HEK293T (cell line): ENCODE measurements at regions not wholly inside any gene's neighbourhood (a gene's known extent, or its start where the extent isn't known, plus 50 kb on each side); places are given as distances from the start of the nearest gene placed in this dataset.
"Not testable (repeated sequence)": the region's sequence is repeated elsewhere in the genome, so short reads cannot be mapped to it uniquely, and the experiment has no call there.

Source experiments
- CTCF ChIA-PET: fragments of 350-600 bp; formaldehyde crosslinking; extraction: SDS; loops from one replicate; lab custom pipeline; 2021; ENCODE audit warnings: antibody characterized with exemption, inconsistent platforms; lab: Yijun Ruan, JAX
- POLR2A ChIA-PET: fragments of 350-600 bp; formaldehyde crosslinking; extraction: SDS; loops from one replicate; lab custom pipeline; 2020; ENCODE audit warnings: antibody characterized with exemption, inconsistent platforms; lab: Yijun Ruan, JAX
- DNase-seq: peaks from one replicate; pipeline ENCODE4 v3.0.0; 2012; ENCODE audit warnings: mixed read lengths; ENCODE audit errors: extremely low spot score
- ARNT ChIP-seq: fragments of 450-650 bp; IDR thresholded peaks from 2 replicates; pipeline ENCODE4 v1.6.1; 2017; ENCODE audit warnings: mild to moderate bottlenecking
- BHLHE40 ChIP-seq: fragments of 450-650 bp; IDR thresholded peaks from 2 replicates; pipeline ENCODE4 v1.6.1; 2016; ENCODE audit warnings: mild to moderate bottlenecking, moderate library complexity, borderline replicate concordance
- CTBP1 ChIP-seq: fragments of 450-650 bp; IDR thresholded peaks from 2 replicates; pipeline ENCODE4 v1.6.1; 2016; ENCODE audit warnings: borderline replicate concordance
- ELF4 ChIP-seq: fragments of 450-650 bp; IDR thresholded peaks from 2 replicates; pipeline ENCODE4 v1.6.1; 2017; ENCODE audit warnings: antibody characterized with exemption
- FOXA1 ChIP-seq: fragments of 450-650 bp; IDR thresholded peaks from 2 replicates; pipeline ENCODE4 v1.6.1; 2016; ENCODE audit warnings: mild to moderate bottlenecking
- FOXK2 ChIP-seq: fragments of 450-650 bp; IDR thresholded peaks from 2 replicates; pipeline ENCODE4 v1.6.1; 2016; ENCODE audit warnings: mild to moderate bottlenecking
- FOXM1 ChIP-seq: fragments of 450-650 bp; IDR thresholded peaks from 2 replicates; pipeline ENCODE4 v1.6.1; 2017; ENCODE audit warnings: mild to moderate bottlenecking, borderline replicate concordance
- HDGF ChIP-seq: fragments of 450-650 bp; IDR thresholded peaks from 2 replicates; pipeline ENCODE4 v1.6.1; 2017; ENCODE audit warnings: antibody characterized with exemption, borderline replicate concordance
- L3MBTL2 ChIP-seq: fragments of 450-650 bp; conservative IDR thresholded peaks from 2 replicates; pipeline ENCODE4 v1.6.1; 2016; ENCODE audit warnings: mild to moderate bottlenecking
- LEF1 ChIP-seq: fragments of 450-650 bp; IDR thresholded peaks from 2 replicates; pipeline ENCODE4 v1.6.1; 2017; ENCODE audit warnings: mild to moderate bottlenecking, borderline replicate concordance
- NFRKB ChIP-seq: fragments of 450-650 bp; IDR thresholded peaks from 2 replicates; pipeline ENCODE4 v1.6.1; 2016; ENCODE audit warnings: mild to moderate bottlenecking, moderate library complexity
- SP1 ChIP-seq: fragments of 450-650 bp; IDR thresholded peaks from 2 replicates; pipeline ENCODE4 v1.6.1; 2017
- SUZ12 ChIP-seq: fragments of 450-650 bp; IDR thresholded peaks from 2 replicates; pipeline ENCODE4 v1.6.1; 2016; ENCODE audit warnings: mild to moderate bottlenecking
- TARDBP ChIP-seq: fragments of 450-650 bp; IDR thresholded peaks from 2 replicates; pipeline ENCODE4 v1.6.1; 2016
- ZNF384 ChIP-seq: fragments of 450-650 bp; IDR thresholded peaks from 2 replicates; pipeline ENCODE4 v1.6.1; 2016
- TF ChIP-seq, protein P1 (sequence below): fragments of 450-650 bp; IDR thresholded peaks from 2 replicates; pipeline ENCODE4 v1.6.1; 2016

DNA sequence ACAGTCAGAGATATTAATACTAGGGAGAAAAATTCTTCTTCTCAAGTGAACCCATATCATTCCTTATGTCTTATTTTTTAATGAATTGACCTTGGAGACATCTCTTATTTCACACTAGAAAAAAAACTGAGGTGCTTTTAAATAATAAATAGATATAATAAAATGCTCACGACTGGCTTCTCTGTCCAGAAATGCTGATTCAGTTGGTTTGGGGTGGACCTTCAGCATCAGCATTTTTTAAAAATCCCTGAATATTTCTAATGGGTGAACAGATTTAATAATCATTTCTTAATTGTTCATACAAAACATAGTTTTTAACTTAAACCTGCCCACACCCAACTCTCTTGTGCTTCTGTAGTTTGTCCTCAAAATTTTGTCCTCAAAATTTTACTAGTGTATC lies 283.9 kb downstream of the TECRL start:
- TF ChIP-seq CTBP1 (no peak), SP1 (no peak), SUZ12 (no peak), HDGF (no peak), LEF1 (no peak), BHLHE40 (no peak), L3MBTL2 (no peak)
- CTCF ChIA-PET = no interaction called here
- DNase-seq = no peak
- POLR2A ChIA-PET = no interaction called here

DNA sequence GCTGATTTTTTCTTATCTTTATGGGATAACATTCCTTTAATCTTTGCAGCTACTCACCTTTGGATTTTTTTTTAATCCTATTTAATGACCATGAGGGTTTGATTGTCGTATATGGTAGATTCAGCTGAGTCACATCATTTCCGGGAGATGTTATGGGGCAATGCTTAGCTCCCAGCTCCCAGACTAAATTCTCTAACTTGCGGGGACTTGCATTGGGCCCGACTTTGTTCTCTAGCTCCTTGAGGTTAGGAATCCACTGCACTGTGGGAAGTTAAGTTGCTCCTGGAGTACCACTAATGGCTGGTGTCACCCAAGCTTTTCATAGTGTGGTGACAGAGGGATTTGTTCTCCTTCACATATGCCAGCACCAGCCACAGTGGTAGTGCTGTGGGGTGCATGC lies 287.4 kb downstream of the TECRL start:
- TF ChIP-seq FOXM1 (no peak), L3MBTL2 (no peak)
- POLR2A ChIA-PET = no interaction called here
- DNase-seq = no peak
- CTCF ChIA-PET = no interaction called here

DNA sequence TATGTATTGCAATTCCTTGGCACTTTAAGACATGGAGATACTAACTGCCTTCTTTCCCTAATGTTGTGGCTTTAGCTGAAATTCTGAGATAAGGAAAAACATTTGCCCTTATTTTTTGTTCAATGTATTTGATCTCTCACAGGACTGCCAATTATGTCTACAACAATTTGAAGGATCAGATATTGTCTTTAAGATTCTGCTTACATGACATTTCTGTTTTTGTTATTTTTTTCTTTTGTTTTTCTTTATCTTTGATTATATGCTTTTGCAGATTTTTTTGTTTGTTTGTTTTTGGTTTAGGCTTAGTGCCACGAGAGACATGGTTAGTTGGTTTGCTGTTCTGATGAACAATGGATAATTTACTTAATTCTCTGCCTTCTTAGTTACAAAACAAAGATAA lies 303.3 kb downstream of the TECRL start:
- TF ChIP-seq FOXA1 (no peak), FOXK2 (no peak), TARDBP (no peak), ZNF384 (no peak)
- TF ChIP-seq, protein P1, sequence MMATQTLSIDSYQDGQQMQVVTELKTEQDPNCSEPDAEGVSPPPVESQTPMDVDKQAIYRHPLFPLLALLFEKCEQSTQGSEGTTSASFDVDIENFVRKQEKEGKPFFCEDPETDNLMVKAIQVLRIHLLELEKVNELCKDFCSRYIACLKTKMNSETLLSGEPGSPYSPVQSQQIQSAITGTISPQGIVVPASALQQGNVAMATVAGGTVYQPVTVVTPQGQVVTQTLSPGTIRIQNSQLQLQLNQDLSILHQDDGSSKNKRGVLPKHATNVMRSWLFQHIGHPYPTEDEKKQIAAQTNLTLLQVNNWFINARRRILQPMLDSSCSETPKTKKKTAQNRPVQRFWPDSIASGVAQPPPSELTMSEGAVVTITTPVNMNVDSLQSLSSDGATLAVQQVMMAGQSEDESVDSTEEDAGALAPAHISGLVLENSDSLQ = no peak
- no peak for DNase-seq
- CTCF ChIA-PET = no interaction called here
- POLR2A ChIA-PET = no interaction called here

DNA sequence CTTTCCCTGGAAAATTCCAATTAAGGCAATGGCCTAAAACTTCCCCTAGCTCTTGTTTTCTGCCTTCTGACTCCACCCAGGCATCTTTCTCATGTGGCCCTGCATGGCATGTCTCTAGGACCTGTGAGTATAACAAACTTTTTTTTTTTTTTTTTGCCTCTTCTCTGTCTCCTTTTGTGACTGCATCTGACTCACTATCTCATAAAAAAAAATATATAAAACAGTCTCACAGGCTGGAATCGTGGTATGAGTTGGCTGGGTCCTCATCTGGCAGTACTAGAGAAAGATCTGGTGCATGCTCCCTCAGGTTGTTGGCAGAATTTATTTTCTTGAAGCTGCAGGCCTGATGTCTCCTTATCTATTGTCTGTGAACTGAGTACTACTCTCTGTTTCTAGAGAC lies 313.9 kb downstream of the TECRL start:
- no peak for DNase-seq
- TF ChIP-seq ZNF384 (no peak), NFRKB (no peak), L3MBTL2 (no peak), HDGF (no peak), FOXA1 (no peak), ELF4 (no peak), LEF1 (no peak), SUZ12 (no peak), CTBP1 (no peak), BHLHE40 (no peak), FOXK2 (no peak), SP1 (no peak), ARNT (no peak), FOXM1 (no peak)
- TF ChIP-seq, protein P1 = no peak
- ChIA-PET POLR2A (no interaction called here), CTCF (no interaction called here)

DNA sequence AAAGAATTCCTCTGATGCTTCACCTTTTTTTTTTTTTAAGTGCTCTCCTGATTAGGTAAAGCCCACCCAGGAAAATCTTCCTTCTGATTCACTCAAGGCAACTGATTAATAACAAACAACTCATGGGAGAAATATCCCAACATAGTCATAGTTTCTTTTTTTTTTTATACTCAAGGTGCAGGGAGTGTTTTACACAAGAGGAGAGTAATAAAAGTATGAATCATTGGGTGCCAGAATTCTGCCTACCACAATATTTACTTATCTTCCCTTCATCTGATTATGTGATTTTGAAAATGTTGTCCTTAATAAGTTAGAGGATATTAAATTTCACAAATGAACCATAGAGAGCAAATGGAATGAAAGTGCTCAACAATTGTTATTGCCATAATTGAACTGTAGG lies 329.9 kb downstream of the TECRL start:
- CTCF ChIA-PET = no interaction called here
- TF ChIP-seq BHLHE40 = no peak
- TF ChIP-seq TARDBP = no peak
- TF ChIP-seq ARNT = no peak
- no peak for TF ChIP-seq ZNF384
- TF ChIP-seq, protein P1 = no peak
- no peak for TF ChIP-seq ELF4
- no peak for TF ChIP-seq SUZ12
- no peak for TF ChIP-seq NFRKB
- TF ChIP-seq LEF1 = no peak
- no peak for TF ChIP-seq L3MBTL2
- TF ChIP-seq FOXM1 = no peak
- no peak for TF ChIP-seq FOXA1
- TF ChIP-seq FOXK2 = no peak
- no peak for TF ChIP-seq HDGF
- no peak for TF ChIP-seq CTBP1
- no peak for TF ChIP-seq SP1
- no peak for DNase-seq
- POLR2A ChIA-PET = no interaction called here

DNA sequence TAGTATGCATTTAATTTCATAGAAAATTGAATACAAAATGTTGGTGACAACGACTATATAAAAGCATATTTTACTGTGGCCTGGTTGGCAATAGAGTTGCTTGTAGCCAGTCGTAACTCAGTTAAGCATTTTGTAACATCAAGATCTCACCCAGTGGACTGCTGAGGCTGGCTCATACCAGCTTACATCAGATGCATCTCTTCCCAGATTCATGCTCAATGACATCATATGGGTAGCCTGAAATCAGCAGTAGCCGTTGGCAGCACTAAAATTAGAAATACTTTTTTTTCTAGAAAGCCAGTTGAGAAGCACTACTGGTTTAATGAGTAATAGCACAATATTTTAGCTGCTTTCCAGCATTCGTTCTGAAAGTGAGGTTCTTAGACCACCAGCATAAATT lies 341.2 kb downstream of the TECRL start:
- CTCF ChIA-PET = no interaction called here
- TF ChIP-seq HDGF = no peak
- no peak for TF ChIP-seq FOXM1
- POLR2A ChIA-PET = no interaction called here
- no peak for DNase-seq

DNA sequence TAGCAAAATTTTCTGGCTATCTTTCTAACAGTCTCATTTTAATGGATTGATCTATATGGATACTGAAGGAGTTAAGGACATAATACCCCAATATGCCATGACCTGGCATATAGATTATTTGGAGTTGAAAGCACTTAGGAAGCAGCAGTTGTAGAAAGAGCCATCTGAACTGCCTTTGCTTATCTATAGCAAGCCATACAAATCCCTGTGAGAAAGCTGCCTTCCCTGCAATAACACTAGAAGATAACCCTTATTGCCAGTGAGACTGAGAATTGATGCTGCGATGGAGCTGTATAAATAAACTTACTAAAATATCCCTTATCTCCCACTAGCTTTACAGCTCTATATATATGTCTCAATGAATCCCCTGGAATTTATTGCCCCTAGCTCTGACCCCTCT lies 346.3 kb downstream of the TECRL start:
- DNase-seq = peak; percentile 10
- ChIA-PET POLR2A (no interaction called here), CTCF (interaction anchor here (0.6 kb wide), 1 partner anchor 14 kb away, joined by 3 read pairs; no protein-coding TSS in a partner anchor)
- TF ChIP-seq NFRKB (no peak), FOXA1 (no peak), SUZ12 (no peak), SP1 (no peak), ARNT (no peak), ZNF384 (no peak), HDGF (no peak), FOXK2 (no peak), LEF1 (no peak), FOXM1 (no peak), CTBP1 (no peak), TARDBP (no peak), L3MBTL2 (no peak), ELF4 (no peak), BHLHE40 (no peak)
- TF ChIP-seq, protein P1 = no peak

DNA sequence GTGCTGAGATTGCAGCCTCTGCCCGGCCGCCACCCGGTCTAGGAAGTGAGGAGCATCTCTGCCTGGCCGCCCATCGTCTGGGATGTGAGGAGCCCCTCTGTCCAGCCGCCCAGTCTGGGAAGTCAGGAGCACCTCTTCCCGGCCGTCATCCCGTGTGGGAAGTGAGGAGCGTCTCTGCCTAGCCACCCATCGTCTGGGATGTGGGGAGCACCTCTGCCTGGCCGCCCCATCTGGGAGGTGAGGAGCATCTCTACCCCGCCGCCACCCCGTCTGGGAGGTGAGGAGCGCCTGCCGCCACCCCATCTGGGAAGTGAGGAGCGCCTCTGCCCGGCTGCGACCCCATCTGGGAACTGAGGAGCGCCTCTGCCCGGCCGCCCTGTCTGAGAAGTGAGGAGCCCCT lies 372.2 kb downstream of the TECRL start:
- DNase-seq, CTCF ChIA-PET, POLR2A ChIA-PET: not testable (repeated sequence)
